NT2/D1 (cell line): ENCODE measurements at regions not wholly inside any gene's neighbourhood (a gene's known extent, or its start where the extent isn't known, plus 50 kb on each side); places are given as distances from the start of the nearest gene placed in this dataset.

Experiments used
- DNase-seq: peaks from one replicate; pipeline ENCODE4 v3.0.0-alpha.2; 2011; ENCODE audit warnings: low read depth, low spot score
- H3K27me3 ChIP-seq: 2 replicates; pipeline ENCODE4 v1.6.0; 2011; ENCODE audit warnings: mild to moderate bottlenecking; ENCODE audit not compliant: insufficient read length, insufficient read depth
- H3K36me3 ChIP-seq: 2 replicates; pipeline ENCODE4 v1.6.1; 2011; ENCODE audit warnings: mild to moderate bottlenecking, low read length, mixed read lengths; ENCODE audit not compliant: insufficient read depth, insufficient read length
- H3K4me1 ChIP-seq: 2 replicates; pipeline ENCODE4 v1.5.1; 2011; ENCODE audit not compliant: insufficient read depth, insufficient read length
- H3K4me3 ChIP-seq: 2 replicates; pipeline ENCODE4 v1.5.1; 2011; ENCODE audit warnings: low read depth; ENCODE audit not compliant: insufficient read length
- H3K9ac ChIP-seq: 2 replicates; pipeline ENCODE4 v1.6.0; 2011; ENCODE audit warnings: low read depth; ENCODE audit not compliant: insufficient read length
- H3K9me3 ChIP-seq: 2 replicates; pipeline ENCODE4 v1.5.1; 2011; ENCODE audit warnings: mild to moderate bottlenecking, low read length; ENCODE audit not compliant: insufficient read depth
- SUZ12 ChIP-seq: IDR thresholded peaks from 2 replicates; pipeline ENCODE4 v1.6.1; 2011; ENCODE audit not compliant: insufficient read length, insufficient read depth; ENCODE audit errors: extremely low read depth
- YY1 ChIP-seq: IDR thresholded peaks from 2 replicates; pipeline ENCODE4 v1.6.1; 2011; ENCODE audit not compliant: insufficient read length, insufficient read depth
- ZNF274 ChIP-seq: IDR thresholded peaks from 2 replicates; pipeline ENCODE4 v1.6.1; 2011; ENCODE audit warnings: mild to moderate bottlenecking, low read depth, low read length

DNA sequence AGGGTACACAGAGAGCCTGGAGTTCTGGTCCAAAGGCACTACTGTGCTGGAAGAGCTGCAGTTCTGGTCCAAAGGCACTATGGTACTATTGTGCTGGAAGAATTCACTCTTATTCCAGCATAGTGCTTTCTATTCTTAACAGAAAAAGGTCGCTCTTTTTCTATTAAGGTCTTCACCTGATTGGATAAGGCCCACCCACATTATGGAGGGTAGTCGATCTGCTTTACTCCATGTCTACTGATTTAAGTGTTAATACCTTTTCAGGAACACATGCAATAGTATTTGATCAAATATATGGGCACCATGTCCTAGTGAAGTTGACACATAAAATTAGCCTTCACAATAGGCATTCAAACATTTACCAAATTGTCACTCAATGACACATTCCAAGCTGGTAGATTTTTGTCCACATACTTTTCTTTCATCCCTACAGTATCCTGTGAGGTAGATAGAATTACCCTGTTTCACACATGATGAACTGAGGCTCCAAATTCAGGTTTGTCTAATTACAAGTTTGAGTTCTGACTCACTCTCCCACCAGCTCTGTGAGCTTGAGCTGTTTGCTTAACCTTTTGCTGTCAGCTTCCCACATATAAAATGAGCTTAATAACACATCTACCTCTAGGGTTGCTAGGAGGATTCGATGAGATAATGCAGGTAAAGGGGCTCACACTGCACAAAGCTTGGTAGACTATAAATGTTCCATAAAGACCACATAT, 129.9 kb downstream of the AIPL1 start:
- TF ChIP-seq ZNF274 (no peak), YY1 (no peak), SUZ12 (no peak)
- no peak for DNase-seq
- no peak overlapping the region for H3K4me3 ChIP-seq
- H3K4me1 ChIP-seq, result no peaks in the 10 kb centered on the region
- H3K9me3 ChIP-seq, result no peaks in the 10 kb centered on the region
- H3K9ac ChIP-seq, result no peak overlapping the region
- no peaks in the 10 kb centered on the region for H3K36me3 ChIP-seq
- H3K27me3 ChIP-seq, result no peaks in the 10 kb centered on the region

DNA sequence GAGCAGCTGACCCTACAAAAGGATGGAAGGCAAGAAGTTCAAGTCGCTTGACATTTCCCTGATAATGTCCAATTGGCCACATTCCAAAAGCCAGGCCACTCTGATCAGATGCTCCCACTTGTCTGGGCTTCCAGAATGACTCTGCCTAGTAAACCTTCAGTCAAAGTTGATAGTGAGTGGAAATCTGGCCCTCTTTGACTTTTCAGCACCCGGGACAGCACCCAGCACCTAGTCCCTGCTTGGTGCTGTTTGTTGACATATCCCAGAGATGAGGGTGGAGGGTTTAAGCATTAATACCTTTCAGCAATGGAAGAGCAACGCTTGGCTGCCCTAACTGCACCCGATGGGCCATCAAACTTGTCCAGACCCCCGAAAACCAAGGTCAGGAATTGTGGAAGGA, 131.3 kb downstream of the AIPL1 start:
- no peaks in the 10 kb centered on the region for H3K4me1 ChIP-seq
- H3K4me3 ChIP-seq, result no peak overlapping the region
- H3K9ac ChIP-seq, result no peak overlapping the region
- DNase-seq, result peak; percentile 23
- TF ChIP-seq ZNF274 (no peak), YY1 (no peak), SUZ12 (no peak)
- no peaks in the 10 kb centered on the region for H3K9me3 ChIP-seq
- H3K36me3 ChIP-seq, result no peaks in the 10 kb centered on the region
- H3K27me3 ChIP-seq, result no peaks in the 10 kb centered on the region

DNA sequence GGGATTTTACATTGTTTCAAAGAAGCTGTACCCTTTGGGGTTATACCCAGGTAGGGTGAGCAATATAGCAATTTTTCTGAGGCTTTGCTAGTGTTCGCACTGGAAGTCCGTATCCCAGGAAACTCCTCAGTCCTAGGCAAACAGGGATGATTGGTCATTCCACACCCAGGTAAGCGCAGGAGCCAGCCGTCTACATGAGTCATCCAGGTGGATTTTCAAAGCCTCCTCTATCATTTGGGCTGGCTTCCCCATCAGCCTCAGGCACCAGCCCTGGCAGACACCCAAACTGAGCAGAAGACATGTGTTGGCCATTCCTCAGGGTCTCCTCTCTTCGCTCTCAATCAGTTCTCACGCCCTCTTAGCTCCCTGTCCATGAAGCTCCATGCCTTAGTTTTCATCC, 135.6 kb downstream of the AIPL1 start:
- H3K27me3 ChIP-seq, result no peaks in the 10 kb centered on the region

DNA sequence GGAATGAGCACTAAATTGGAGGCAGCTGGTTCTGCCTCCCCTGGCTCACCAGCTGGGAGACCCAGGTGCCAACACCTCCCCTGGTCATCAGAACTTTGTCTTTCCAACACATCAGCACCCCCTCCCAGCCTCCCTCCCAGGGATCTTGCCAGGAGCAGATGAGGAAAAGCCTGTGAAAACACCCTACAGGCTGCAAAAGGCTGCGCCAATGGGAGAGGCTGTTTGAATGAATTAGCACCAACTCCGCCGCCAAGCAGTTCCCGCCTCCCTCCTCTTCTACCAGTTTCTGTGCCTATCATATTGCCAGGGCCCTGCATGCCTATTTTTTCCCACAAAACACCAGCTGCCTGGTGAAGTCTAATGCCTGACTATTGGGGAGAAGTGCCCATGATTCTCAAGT, 137.0 kb downstream of the AIPL1 start:
- no peaks in the 10 kb centered on the region for H3K9me3 ChIP-seq
- H3K27me3 ChIP-seq, result no peaks in the 10 kb centered on the region
- H3K4me3 ChIP-seq, result no peak overlapping the region

More for the DNA sequence above, 135.6 kb downstream of the AIPL1 start:
- Histone ChIP-seq H3K4me1 (no peaks in the 10 kb centered on the region), H3K36me3 (no peaks in the 10 kb centered on the region), H3K4me3 (no peak overlapping the region), H3K9me3 (no peaks in the 10 kb centered on the region), H3K9ac (no peak overlapping the region)
- TF ChIP-seq YY1, result no peak
- no peak for TF ChIP-seq SUZ12
- DNase-seq, result no peak

DNA sequence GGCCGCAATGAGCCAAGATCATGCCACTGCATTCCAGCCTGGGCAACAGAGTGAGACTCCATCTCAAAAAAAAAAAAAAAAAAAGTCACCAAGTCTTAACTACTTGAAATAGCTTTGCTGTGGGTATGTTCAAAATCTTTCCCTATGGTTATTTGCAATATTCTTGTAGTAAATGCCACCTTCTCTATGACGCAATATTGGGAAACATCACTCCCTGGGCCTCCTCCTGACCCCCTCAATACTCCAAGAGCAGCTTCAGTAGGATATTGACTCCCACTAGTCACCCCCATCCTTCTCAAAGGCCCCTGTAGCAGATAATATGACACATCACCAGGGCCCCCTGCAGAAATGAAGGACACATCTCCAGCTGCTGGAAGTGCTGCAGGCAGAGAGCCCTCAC, 137.8 kb downstream of the AIPL1 start:
- H3K4me1 ChIP-seq, result no peaks in the 10 kb centered on the region
- no peaks in the 10 kb centered on the region for H3K36me3 ChIP-seq
- H3K9ac ChIP-seq, result no peak overlapping the region
- DNase-seq, result no peak
- H3K27me3 ChIP-seq, result no peaks in the 10 kb centered on the region
- H3K4me3 ChIP-seq, result no peak overlapping the region
- H3K9me3 ChIP-seq, result no peaks in the 10 kb centered on the region
- TF ChIP-seq YY1 (no peak), ZNF274 (no peak), SUZ12 (no peak)

More for the DNA sequence above, 137.0 kb downstream of the AIPL1 start:
- DNase-seq, result no peak
- TF ChIP-seq YY1 (no peak), ZNF274 (no peak), SUZ12 (no peak)
- Histone ChIP-seq H3K4me1 (no peaks in the 10 kb centered on the region), H3K36me3 (no peaks in the 10 kb centered on the region), H3K9ac (no peak overlapping the region)

GRCh38 chr17:6290488-6291196, 144.3 kb downstream of the AIPL1 start:
- H3K9me3 ChIP-seq, result no peaks in the 10 kb centered on the region
- no peaks in the 10 kb centered on the region for H3K4me1 ChIP-seq
- no peak overlapping the region for H3K4me3 ChIP-seq
- no peak overlapping the region for H3K9ac ChIP-seq
- TF ChIP-seq YY1 (no peak), ZNF274 (no peak), SUZ12 (no peak)
- H3K27me3 ChIP-seq, result no peaks in the 10 kb centered on the region
- H3K36me3 ChIP-seq, result no peaks in the 10 kb centered on the region
- DNase-seq, result no peak

- Histone ChIP-seq H3K4me3 (no peak overlapping the region), H3K36me3 (no peaks in the 10 kb centered on the region), H3K4me1 (no peaks in the 10 kb centered on the region), H3K9ac (no peak overlapping the region), H3K27me3 (no peaks in the 10 kb centered on the region), H3K9me3 (peaks cover 7% of the 10 kb centered on the region; the same call in 1 of the 2 replicates)
- TF ChIP-seq ZNF274 (no peak), YY1 (no peak)
- no peak for DNase-seq
These were observed 148.7 kb downstream of the AIPL1 start for GRCh38 chr17:6286233-6286632.
